Muscle of leg (tissue), 3 donors: ENCODE measurements at regions not wholly inside any gene's neighbourhood (a gene's known extent, or its start where the extent isn't known, plus 50 kb on each side); places are given as distances from the start of the nearest gene placed in this dataset.
"Not testable (repeated sequence)": the region's sequence is repeated elsewhere in the genome, so short reads cannot be mapped to it uniquely, and the experiment has no call there.

ENCODE experiments used
- DNase-seq: peaks from one replicate; pipeline ENCODE4 v3.0.0; 2013
- H3K27ac ChIP-seq: one replicate; pipeline ENCODE4 v1.5.1; 2013; ENCODE audit warnings: mild to moderate bottlenecking, low read length, control low read depth
- H3K27me3 ChIP-seq: one replicate; pipeline ENCODE4 v1.6.1; 2013; ENCODE audit warnings: low read length; ENCODE audit not compliant: control insufficient read depth, insufficient read depth
- H3K36me3 ChIP-seq: one replicate; pipeline ENCODE4 v1.6.1; 2013; ENCODE audit warnings: low read length; ENCODE audit not compliant: control insufficient read depth, insufficient read depth
- H3K4me1 ChIP-seq: one replicate; pipeline ENCODE4 v1.6.1; 2013; ENCODE audit warnings: low read length; ENCODE audit not compliant: control insufficient read depth, insufficient read depth
- H3K4me3 ChIP-seq: one replicate; pipeline ENCODE4 v1.5.1; 2013; ENCODE audit warnings: low read length, control low read depth
- H3K9me3 ChIP-seq: replicated peaks from 2 replicates; pipeline ENCODE4 v1.6.1; 2013; ENCODE audit warnings: low read depth, low read length; ENCODE audit not compliant: control insufficient read depth
- WGBS: methylation state at CpG from one replicate; pipeline ENCODE4 v1.1.5; 2013; ENCODE audit warnings: missing lambda C conversion rate; ENCODE audit not compliant: insufficient coverage; 5-methylcytosine and 5-hydroxymethylcytosine counted together

- H3K27me3 ChIP-seq, H3K9me3 ChIP-seq, H3K4me3 ChIP-seq, H3K27ac ChIP-seq, H3K36me3 ChIP-seq, H3K4me1 ChIP-seq, DNase-seq: not testable (repeated sequence)
- WGBS = 96% methylated on average over 3 of the region's 5 CpGs
Observed at GRCh38 chr6:147651-148050, 144.6 kb upstream of the DUSP22 start.

DNA sequence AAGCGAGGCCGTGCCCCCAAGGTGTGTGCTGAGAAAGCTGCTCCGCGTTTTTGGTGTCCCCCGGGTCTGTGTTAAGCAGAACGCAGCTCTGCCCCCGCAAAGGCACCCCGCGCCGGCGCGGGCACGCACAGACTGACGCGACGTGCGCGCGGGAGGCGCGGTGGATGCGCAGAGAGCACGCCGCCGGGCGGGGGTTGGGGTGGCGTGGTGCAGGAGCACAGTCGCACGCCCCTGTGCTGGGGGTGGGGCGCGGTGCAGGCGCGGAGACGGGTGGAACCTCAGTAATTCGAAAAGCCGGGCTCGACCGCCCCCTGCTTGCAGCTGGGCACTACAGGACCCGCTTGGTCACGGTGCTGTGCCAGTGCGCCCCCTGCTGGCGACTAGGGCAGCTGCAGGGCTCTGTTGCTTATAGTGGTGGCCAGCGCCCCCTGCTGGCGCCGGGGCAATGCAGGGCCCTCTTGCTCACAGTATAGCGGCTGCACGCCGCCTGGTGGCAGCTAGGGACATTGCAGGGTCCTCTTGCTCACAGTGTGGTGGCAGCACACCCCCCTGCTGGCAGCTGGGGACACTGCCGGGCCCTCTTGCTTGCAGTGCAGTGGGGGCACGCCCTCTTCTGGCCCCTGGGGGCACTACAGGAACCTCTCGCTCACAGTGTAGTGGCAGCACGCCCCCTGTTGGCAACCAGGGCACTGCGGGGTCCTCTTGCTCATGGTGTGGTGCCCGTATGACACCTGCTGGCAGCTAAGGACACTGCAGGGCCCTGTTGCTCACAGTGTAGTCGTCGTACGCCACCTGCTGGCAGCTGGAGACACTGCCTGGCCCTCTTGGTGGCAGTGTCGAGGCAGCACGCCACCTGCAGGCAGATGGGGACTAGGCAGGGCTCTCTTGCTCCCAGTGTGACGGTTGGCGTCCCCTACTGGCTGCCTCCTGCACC, 144.0 kb upstream of the DUSP22 start:
- H3K4me3 ChIP-seq, H3K27me3 ChIP-seq, DNase-seq, H3K4me1 ChIP-seq, H3K9me3 ChIP-seq, H3K27ac ChIP-seq, H3K36me3 ChIP-seq: not testable (repeated sequence)
- WGBS = 88% methylated on average over 55 of the region's 61 CpGs

- H3K27ac ChIP-seq, H3K4me1 ChIP-seq, DNase-seq, H3K9me3 ChIP-seq, H3K4me3 ChIP-seq, H3K27me3 ChIP-seq, H3K36me3 ChIP-seq: not testable (repeated sequence)
- whole genome bisulfite sequencing = no CpG with 5 or more reads among the region's 1 CpG
Observed at GRCh38 chr6:150147-150546, 142.1 kb upstream of the DUSP22 start.

GRCh38 chr6:152436-152835, 139.9 kb upstream of the DUSP22 start:
- H3K9me3 ChIP-seq, H3K27me3 ChIP-seq, DNase-seq, H3K36me3 ChIP-seq, H3K27ac ChIP-seq, H3K4me3 ChIP-seq, H3K4me1 ChIP-seq: not testable (repeated sequence)
- 57% methylated on average over 2 of the region's 3 CpGs for WGBS

GRCh38 chr6:153026-153425, 139.3 kb upstream of the DUSP22 start:
- not testable (repeated sequence) for H3K36me3 ChIP-seq, H3K4me1 ChIP-seq, H3K9me3 ChIP-seq, H3K27ac ChIP-seq, H3K27me3 ChIP-seq, DNase-seq, H3K4me3 ChIP-seq
- no CpG with 5 or more reads among the region's 2 CpGs for WGBS

GRCh38 chr6:153867-154266, 138.4 kb upstream of the DUSP22 start:
- WGBS = 76% methylated on average over 2 of the region's 3 CpGs
- H3K4me3 ChIP-seq, DNase-seq, H3K27me3 ChIP-seq, H3K9me3 ChIP-seq, H3K36me3 ChIP-seq, H3K27ac ChIP-seq, H3K4me1 ChIP-seq: not testable (repeated sequence)

DNA sequence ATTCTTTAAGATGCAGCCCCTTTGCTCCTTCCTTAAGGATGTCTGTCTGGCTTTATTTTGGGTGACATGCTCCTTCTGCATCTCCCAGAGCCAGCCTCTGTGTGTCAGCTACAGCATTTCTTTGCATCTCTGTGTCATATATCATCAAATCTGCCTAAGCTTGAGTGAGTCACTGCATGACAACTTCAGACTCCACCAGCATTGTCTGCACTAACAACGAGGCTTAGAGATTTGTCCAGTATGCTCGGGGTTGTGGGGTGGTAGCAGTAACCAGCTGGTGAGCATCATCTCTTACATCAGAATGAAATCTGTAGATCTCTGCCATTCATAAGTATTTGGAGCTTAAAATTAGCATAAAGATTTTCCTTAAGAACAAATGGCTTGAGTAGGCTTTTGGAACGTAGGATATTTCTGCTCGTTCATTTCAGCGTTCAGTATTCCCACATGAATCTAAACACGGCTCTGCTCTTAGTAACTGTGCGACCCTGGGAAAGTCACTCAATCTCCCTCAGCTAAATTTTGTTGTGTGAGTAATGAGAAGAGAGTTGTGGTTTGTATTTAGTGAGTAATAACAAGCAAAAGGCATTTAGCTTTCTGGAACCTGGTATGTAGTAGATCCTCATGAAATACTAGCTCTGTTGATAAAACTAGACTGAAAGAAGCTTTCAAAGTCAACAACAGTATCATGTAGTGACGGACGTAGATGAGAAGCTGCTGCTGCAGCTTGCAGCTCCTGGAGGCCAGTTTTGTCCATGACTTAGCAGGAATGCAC, 137.8 kb upstream of the DUSP22 start:
- not testable (repeated sequence) for H3K9me3 ChIP-seq, H3K36me3 ChIP-seq, H3K4me1 ChIP-seq, H3K27me3 ChIP-seq, H3K4me3 ChIP-seq, DNase-seq, H3K27ac ChIP-seq
- WGBS = 79% methylated on average over 2 of the region's 9 CpGs

GRCh38 chr6:156010-156409, 136.3 kb upstream of the DUSP22 start:
- Histone ChIP-seq H3K4me3 (no peak overlapping the region), H3K27me3 (peaks cover 3% of the 10 kb centered on the region), H3K27ac (no peak overlapping the region), H3K36me3 (no peaks in the 10 kb centered on the region), H3K9me3 (no peaks in the 10 kb centered on the region), H3K4me1 (no peaks in the 10 kb centered on the region)
- no peak for DNase-seq
- 71% methylated on average over 5 of the region's 5 CpGs for WGBS

DNA sequence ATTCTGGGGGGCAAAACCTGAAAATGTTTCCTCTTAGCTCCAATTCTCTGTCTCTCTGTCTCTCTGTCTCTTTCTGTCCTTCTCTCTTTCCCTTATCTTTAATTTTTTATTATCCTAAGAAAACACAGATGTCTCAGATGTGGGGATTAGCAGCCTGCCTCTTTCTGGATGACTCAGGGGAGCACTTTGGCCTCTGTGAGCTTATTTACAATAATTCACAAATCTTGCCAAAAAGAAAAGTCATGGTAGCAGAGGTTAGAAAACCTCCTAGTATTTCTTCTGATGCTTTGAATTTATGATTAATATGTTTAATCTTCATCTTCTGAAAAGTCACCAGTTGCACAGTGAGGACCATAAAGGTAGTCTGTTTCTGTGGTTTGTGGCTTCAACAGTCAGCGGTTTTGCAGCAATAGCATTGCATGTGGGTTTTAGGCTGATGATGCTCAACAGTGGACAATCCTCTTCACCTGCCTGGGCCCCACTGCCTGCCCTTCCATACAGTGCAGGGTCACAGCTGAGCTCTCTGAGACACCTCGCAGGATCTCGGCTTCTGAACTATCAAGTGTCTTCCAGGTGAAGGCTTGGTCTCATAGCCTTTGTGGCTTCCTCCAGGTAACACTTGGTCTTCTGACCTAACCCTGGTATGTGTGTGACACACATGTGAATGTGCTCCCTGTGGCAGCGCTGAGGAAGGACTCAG, 135.7 kb upstream of the DUSP22 start:
- 81% methylated on average over 2 of the region's 4 CpGs for WGBS
- H3K4me1 ChIP-seq, DNase-seq, H3K27ac ChIP-seq, H3K4me3 ChIP-seq, H3K36me3 ChIP-seq, H3K27me3 ChIP-seq, H3K9me3 ChIP-seq: not testable (repeated sequence)

DNA sequence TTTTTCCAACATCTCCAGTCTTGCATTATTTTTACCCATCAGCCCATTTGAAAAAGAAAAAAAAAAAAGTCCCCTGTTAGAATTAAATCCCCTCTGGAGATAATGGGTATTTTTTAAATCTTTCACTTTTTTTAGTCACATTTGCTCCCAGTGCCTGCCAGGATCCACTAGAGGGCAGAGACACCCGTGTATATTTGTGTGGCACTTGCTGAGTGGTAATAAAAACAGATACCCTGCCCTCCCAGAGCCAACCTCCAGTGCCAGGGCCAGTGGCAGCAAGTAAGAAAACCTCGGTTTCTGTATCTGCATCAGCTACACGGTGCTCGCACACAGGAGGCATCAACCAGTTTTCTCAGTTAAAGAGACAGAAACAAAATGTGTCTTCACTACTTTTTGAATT, 135.1 kb upstream of the DUSP22 start:
- not testable (repeated sequence) for H3K27me3 ChIP-seq, H3K27ac ChIP-seq, H3K9me3 ChIP-seq, DNase-seq, H3K36me3 ChIP-seq, H3K4me3 ChIP-seq, H3K4me1 ChIP-seq
- WGBS = no CpG with 5 or more reads among the region's 4 CpGs
